Femur (tissue), 1 donor: ENCODE measurements at regions not wholly inside any gene's neighbourhood (a gene's known extent, or its start where the extent isn't known, plus 50 kb on each side); places are given as distances from the start of the nearest gene placed in this dataset.
A peak's percentile ranks its signal among the peaks of the same experiment; 100 is the strongest.

Experiments used
- DNase-seq: peaks from one replicate; pipeline ENCODE4 v3.0.0-alpha.2; 2017

DNA sequence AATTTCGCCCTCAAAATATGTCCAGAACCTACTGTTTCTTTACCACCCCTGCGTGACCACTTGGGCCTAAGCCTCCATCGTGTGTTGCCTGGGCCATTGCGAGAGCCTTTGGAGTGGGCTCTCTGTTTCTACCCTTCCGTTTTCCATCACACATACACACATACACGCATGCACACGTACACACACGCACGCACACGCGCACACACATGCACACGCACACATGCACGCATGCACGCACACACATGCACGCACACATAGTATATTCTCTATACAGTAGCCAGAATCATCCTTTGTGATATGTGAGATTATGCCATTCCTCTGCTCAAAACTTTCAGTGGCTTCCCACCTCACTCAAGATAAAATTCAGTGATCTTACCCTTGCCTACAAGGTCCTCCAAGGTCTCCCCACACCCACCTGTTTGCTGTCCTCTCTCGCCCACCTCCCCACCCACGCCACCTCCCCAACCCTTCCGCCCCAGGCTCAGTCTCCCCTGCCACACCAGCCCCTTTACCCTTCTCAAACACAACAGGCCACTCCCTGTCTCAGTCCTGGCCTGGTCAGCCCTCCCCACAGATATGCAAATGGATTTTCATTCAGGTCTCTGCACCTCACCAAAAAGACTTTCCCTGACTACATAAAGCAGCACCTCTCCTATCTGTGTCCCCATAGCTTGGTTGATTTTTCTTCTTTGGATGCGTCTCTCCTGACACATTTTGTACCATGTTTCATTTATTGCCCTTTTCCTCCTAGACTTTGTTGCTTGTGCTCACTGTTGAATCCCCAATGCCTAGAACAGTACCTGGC, 559.6 kb downstream of the CD83 start:
- no peak for DNase-seq

DNA sequence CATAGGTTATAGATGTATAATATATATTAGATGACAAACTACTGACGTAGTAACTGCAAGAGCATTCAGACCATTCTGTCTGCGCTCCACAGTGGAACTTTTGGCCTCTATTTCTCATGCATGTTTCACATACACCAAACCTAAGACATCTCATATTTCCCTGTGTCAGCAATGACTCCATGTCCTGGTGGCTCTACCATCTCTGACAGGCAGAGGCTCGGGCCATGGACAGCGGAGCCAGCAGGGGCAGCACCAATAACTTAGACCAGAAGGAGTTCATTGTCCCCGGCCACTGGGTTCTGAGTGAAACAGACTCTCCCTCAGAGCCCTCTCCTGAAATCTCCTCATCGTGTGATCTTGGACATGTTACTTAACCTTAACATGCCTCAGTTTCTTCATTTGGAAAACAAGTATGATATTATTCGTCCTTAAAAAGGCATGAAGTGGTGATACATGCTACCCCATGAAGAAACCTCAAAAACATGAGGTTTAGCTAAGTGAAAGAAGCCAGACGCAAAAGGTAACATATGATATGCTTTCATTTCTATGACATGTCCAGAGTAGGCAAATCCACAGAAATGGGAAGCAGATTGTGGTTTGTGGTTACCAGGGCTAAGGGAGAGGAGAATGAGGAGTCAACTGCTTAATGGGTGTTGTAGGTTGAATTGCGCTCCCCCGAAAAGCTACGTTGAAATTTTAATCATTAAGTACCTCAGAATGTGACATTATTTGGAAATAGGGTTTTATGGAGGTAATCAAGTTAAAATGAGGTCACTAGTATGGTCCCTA, 564.0 kb upstream of the JARID2 start:
- no peak for DNase-seq

DNA sequence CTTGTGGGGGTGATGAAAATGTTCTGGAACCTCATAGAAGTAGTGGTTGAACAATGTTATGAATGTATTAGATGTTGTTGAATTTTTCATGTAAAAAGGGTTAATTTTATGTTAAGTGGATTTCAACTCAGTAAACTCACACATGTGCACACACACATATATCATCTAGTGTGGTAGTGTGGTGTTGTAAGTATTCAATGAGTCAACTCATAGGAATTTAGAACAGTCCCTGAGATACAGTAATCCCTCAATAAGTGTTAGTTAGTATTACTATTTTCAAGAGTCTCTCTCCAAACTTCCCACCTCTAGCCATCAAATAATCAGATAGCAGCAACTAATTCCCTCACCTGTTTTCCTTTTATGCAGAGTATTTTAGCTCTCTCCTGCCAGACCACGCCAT, 563.1 kb upstream of the JARID2 start:
- no peak for DNase-seq

DNA sequence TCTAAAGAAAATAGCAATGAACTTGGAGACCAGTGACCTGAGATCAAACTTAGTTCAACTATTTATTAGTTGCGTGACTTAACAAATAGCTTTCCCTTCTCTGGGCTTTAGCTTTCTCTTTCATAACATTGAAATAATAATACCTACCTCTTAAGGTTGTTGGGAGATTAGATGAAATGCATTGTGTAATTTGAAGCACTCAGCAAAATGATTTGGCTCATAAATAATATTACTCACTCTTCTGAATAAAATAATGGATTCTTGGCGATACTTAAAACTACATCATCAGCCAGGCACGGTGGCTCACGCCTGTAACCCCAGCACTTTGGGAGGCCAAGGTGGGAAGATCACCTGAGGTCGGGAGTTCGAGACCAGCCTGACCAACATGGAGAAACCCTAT, 556.2 kb upstream of the JARID2 start:
- DNase-seq, result no peak

DNA sequence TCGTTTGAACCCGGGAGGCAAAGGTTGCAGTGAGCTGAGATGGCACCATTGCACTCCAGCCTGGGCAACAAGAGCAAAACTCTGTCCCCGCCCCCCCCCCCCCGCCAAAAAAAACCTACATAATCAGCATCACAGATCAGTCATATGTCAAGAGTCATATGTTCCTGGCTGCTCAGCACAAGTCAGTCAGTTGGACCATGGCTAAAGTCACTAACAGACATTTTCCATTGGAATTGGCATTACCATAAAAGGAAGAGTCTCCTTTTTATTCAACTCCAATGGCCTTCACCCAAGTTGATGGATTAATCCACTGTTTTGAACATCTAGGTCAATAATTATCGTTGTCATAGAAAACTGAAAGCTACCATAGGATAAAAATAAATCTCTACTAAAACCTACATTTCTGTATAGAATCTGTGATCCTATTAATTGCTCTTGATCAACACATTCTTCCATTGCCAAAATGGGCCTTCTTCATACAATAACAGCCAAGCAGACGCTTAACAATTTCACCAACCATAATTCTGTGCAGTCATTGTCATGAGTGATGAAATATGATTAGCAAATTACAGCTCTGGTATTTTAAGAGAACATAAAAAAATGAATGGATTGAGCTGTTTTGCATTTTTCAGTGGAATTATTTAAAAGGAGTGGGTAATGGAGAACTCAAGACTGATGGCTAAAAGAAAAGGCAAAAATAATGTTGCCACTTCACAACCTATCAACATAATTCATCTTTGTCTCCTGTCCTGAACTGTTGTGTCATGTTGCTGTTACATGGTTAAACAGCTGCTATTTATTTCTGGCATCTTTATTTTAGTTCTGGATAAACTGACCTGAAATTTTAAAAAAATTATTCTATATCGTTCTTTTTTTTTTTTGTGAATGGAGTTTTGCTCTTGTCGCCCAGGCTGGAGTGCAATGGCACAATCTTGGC, 555.5 kb upstream of the JARID2 start:
- no peak for DNase-seq

DNA sequence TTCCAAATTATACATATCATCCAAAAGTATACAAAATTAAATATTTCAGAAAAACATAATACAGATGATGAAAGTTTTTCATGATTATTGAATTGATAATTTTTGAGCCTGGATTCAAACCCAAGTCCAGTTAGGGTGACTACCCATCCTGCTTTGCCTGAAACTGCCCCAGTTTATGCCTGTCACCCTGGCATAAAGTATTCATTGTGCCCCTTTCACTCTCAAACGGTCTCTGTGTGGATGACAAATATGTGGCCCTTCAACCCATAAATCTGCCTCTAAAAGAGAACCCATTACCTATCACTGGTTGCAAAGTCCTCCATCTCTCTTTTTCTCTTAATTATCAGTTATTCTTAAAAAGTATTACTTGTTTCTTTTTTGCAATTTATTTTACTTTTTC, 553.7 kb upstream of the JARID2 start:
- no peak for DNase-seq

DNA sequence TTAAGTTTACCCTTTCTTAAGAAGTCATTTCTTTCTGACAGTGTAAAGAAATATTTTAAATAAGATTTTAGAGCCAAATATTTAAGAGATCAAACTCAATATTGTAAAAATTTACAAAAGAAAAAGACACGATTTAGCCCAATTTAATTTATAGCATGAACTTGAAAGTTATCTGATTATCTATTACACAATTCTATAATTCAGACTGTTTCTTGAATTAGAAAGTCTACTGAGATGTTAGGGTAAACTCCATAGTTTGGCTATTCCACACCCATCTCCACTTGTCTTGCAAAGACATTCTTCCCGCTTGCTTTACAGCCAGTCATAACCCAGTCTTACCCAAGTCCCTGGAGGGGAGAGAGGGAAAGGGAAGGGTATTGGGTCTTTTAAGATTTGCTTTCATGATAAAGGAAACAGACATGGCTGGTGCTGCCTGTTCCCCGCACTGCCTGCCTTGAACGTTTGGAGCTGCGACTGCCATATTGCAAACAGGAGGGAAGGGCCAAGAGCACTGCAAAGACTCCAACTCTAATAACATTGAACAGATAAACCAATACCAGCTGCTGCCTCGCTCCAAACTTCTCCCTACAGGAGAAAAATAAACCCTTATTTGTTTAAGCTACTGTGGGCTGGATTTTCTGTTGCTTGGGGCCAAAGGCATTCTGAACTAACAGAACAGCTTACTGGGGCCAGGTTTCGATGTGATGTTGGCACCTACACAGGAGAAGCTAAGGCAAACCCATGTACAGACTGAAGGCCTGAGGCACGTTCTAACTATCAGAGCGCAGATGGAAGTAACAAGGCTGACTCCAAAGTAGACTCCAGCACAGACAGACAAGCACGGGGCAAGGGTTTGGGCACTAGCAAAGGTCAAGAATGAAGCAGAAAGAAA, 552.3 kb upstream of the JARID2 start:
- DNase-seq, result no peak

DNA sequence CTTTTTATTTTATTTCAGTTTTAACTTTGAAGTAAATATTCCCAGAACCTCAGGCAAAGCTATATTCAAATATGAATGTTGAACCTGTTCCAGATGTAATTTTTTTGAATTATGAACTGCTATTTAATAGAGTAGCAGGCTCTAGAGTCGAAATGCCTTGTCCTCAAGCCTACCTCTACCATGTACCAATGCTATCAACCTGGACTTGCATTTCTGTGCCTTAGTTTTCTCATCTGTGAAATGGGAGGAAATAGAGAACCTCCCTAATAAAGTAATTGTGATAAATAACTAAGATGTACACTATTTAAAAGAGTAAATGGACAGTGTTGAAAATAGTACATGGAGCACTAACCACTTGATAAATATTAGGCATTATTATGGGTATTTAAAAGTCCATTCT, 551.6 kb upstream of the JARID2 start:
- DNase-seq, result no peak

DNA sequence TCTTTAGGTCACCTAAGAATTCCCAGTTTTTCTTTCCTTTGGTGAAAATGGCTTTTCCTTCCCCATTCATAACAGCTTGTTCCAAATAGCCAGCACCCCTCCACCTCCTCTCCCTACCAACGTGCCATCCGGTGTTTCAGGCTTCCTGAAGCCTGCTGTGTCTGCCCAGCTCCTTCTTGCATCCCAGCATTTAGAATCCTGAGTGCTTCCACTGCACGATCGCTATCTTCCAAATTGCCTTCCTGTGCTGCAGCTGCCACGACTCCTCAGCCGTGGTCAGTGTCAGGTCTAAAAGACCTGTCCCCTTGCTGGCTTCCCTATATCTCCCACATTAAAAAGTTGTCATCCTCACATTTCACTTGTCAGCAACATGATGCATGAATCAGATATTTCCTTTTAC, 550.3 kb upstream of the JARID2 start:
- no peak for DNase-seq

DNA sequence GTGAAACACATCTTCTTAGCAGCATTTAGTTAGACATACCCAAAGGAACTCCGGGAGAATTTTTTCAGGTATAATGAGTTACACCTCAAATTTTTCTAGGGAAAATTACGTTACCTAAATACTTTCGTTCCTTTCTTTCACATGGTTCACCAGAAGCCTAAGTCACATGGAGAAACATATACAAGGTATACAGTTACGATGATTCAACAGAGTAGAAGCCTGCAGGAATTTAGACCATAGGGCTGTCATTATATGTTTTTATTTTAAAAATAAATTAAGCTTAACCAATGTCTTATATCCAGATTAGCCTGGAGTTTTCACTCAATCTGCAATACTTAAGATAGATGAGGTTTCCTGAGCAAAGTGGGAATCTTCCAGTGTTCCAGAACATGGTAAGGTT, 549.5 kb upstream of the JARID2 start:
- no peak for DNase-seq

DNA sequence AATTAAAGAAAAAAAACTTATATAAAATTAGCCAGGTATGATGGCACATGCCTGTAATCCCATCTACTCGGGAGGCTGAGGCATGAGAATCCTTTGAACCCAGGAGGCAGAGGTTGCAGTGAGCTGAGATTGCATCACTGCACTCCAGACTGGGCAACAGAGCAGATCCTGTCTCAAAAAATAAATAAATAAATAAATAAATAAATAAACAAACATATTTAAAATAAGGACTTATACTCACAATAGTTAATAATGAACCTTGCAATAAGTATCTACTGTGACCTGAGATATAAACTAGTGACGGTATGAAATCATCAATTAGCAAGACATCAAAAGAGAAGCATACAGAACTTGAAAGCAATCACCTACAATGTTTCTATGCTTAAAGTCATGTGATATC, 548.4 kb upstream of the JARID2 start:
- no peak for DNase-seq

DNA sequence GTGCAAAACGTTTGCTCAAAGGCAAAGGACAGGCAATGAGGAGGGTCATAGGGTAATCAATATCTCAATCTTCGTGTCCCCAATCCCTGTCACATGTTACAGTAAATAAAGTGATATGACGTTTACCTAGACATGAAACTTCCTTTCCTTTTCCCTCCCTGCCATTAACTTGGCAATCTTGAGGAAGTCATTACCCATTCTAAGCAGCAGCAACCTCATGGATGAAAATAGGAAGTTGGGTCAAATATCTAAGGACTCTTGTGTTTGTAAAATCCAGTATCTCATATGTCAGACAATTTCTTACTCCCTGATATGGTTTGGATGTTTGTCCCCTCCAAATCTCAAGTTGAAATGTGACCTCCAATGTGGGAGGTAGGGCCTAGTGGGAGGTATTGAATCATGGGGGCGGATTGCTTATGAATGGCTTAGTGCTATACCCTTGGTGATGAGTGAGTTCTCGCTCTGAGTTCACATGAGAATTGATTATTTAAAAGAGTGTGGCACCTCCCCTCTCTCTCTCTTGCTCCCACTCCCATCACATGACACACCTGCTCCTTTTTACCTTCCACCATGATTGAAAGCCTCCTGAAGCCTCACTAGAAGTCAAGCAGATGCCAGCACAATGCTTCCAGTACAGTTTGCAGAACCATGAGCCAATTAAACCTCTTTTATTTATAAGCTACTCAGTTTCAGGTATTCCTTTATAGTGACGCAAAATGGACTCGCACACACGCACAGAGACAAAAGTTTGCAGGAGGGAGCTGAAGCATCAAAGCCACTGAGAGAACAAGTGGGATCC, 545.9 kb upstream of the JARID2 start:
- DNase-seq, result no peak

DNA sequence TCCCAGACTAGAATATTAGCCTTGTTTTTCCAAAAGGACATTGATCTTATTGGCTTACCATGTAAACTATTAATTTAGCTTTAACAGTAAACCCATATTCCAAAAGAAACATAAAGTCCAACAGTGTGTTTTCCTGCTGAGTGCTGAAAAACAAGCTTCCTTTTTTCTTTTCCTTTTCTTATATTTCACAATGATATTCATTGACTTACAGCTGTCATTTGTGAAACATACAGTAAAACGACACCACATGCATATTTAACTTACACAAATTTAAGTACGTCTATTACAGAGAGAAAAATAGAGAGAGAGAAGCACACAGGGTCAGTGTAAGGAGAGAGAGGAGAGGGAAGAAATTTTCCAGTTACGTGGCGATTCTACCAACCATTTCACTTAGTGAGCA, 543.9 kb upstream of the JARID2 start:
- no peak for DNase-seq

DNA sequence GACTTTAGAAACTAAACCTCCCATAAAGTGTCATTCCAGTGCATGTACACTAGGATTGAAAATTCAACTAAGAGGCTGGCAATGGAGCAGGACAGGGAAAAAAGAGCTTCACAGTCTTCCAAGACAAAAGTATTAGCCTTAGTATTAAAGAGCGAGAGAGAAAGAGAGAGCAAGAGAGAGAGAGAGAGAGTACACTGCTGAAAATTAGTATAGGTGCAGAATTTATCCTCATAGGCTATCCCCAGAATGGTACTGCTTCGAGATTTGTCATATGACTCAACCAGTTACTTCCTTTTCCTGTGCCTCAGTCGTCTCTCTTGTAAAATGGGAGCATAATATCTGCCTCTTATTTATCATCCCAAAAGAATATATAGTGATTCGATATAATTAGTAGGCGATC, 543.2 kb upstream of the JARID2 start:
- DNase-seq, result no peak

DNA sequence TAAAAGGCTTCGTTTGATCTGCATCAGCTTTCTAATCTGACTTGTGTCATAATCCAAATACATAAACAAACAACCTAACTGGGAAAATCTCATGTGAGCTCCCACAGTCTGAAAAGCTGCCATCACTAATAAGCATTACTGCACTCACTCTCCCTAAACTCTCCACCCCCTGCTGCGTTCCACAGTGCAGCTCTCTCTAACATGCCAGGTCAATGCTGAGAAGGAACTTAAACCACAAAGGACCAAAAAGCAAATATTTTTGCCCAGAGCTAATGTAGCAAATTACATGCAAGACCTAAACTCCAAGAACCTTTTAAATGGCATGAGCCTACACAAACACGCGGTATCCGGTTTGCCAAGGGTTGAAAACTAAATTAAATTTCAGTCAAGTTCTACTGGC, 542.3 kb upstream of the JARID2 start:
- DNase-seq, result no peak

DNA sequence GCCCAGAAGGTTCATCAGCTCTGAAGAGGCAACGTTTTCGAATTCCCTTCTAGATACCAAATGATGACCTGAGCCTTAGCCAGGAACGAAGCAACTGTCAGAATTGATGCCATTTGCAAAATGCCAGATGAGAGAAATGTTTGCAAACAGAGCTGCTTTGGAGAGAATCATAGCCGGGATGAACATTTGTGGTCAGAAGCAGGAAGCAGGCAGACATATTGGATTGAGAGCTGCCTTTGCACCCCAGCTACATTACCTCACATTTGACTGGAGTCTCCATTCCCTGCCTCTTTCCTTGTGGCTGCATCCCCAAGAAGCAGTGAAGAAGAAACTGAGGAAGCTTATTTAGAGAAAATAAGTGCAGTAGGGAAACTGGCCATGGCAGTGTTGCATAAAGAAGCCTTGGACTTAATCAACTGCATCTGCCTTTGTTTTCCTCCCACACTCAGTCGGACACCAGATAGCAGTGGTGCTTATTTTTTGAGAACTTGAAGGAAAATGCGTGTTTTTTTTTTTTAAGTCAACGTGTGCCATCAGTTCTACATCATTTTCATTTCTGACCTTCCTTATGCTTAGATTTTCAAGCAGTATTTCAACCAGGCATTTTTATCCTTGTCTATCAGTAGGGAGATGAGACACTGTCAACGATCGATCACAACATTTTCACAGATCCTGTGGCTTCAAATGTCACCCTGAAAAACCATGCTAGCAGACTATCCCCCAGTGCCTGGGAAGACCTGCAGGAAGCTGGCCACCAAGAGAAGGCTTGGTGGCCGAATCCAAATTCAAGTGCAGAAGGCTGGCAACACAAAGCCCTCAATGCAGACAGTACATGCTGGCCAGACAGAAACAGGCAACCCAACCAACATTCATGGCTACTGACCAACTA, 541.2 kb upstream of the JARID2 start:
- no peak for DNase-seq

DNA sequence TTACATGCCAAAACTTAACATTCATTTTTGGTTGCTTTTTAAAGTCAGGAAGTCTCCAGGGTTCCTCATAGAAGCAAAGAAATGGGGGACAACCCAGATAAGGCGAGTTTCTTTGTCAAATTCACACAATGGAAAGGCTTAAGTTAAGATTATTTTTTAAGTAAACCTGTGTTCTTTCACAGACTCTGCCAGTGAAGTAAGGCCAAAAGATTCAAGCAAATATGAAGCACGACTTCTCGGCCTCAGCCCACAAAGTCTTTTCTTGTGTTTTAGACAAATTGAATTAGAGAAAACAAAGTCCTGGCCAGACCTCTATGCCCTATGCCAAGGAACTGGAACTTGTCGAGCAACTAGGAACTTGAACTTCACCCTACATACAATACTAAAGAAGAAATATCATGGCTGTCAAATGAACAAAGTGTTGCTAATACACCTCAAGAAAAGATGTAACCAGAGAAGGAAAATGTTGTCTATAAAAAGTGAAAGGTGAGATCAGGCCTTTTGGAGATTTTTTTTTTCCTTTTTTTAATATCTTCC, 540.0 kb upstream of the JARID2 start:
- DNase-seq, result no peak

DNA sequence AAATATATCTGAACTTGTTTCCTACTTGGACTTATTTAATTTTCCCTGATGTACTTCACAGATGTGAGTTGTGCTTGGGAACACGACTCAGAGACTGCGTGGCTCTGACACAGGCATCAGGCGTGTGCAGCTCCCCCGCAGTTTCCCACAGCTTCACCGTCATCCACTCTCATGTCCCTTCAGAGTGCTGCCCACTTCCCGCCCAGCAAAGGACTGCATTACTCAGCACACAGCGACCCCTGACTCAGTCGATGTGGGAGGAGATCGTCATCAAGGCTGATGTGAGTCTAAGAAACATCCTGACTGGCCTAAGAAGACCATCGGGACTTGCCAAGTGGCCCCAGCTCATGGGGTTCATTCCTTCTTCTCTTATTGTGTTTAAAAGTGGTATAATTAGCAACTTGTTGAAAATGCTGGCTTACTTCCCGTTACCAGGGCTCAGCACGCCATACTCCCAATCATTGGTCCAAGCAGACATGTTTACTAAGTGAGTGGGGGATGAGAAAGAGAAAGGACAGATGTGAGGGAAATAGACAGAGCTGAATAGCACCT, 539.4 kb upstream of the JARID2 start:
- DNase-seq, result peak; percentile 76

DNA sequence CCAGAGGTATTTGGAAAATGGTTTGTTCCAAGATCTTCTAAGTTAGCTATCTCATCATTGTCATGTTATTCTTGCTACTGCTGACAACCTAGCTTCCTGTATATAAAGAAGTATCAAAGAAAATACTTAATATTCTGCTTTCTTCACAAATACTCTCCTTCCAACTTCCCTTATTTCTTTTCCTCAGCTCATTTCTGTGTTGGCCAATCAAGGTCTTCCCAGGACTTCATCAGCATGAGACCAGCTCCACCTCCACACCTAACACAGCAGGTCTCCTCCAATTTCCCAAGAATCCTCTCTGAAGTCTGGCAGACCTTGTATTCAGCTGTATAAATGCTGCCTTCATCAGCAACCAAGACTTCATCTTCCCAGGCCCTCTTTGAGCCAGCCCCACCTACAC, 538.6 kb upstream of the JARID2 start:
- DNase-seq, result no peak

DNA sequence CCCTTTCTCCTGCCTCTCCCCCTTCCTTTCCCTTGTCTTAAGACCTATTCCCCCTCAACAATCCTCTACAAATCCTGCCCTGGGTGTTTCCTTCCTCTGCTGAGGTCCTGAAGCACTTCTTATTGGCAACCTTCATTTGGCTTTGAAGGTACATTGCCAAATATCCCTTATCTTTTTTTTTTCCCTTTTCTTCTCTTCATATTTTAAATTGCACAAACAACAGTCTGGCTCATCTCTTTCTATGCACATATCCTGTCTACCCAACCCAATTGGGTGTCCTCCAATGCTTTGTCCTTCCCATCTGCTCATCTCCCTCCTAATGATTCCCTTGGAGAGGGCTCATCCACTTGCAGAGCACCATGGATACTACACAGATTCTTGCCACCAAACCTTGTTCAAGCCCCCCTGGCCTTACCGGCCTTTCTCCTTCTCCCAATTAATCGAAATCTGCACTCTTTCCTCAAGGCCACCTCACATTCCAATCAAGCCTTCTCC, 537.9 kb upstream of the JARID2 start:
- DNase-seq, result no peak
